ENCODE measurements at regions not wholly inside any gene's neighbourhood (a gene's known extent, or its start where the extent isn't known, plus 50 kb on each side); places are given as distances from the start of the nearest gene placed in this dataset.
A peak's percentile ranks its signal among the peaks of the same experiment; 100 is the strongest.
"Not testable (repeated sequence)": the region's sequence is repeated elsewhere in the genome, so short reads cannot be mapped to it uniquely, and the experiment has no call there.

- no peak overlapping the region for H3K4me3 ChIP-seq (ENCODE audit: insufficient read depth, low read depth, low read length)
- no peaks in the 10 kb centered on the region for H3K36me3 ChIP-seq (ENCODE audit: insufficient read depth, low read length)
- no peaks in the 10 kb centered on the region for H3K4me1 Mint-ChIP-seq (ENCODE audit: low read depth, unreplicated experiment)
- no peaks in the 10 kb centered on the region for H3K4me1 ChIP-seq (ENCODE audit: insufficient read depth, low read length)
- no peaks in the 10 kb centered on the region for H3K79me2 ChIP-seq (ENCODE audit: insufficient read depth, low read length)
- H3K4me2 ChIP-seq (ENCODE audit: low read length), result no peak overlapping the region
- FAIRE-seq (no peak), DNase-seq (ENCODE audit: low read depth) (peak; percentile 54)
- no peak overlapping the region for H3K27ac ChIP-seq (ENCODE audit: low read depth, low read length)
- no peaks in the 10 kb centered on the region for H3K9me3 ChIP-seq (ENCODE audit: insufficient read depth, low read depth, low read length)
- no peaks in the 10 kb centered on the region for H3K9me3 Mint-ChIP-seq (ENCODE audit: unreplicated experiment)
- no peak overlapping the region for H3K27ac Mint-ChIP-seq (ENCODE audit: unreplicated experiment)
- no peaks in the 10 kb centered on the region for H3K36me3 Mint-ChIP-seq (ENCODE audit: low read depth, unreplicated experiment)
- H4K20me1 ChIP-seq (ENCODE audit: insufficient read depth, low read length), result no peaks in the 10 kb centered on the region
- no peaks in the 10 kb centered on the region for H3K27me3 Mint-ChIP-seq (ENCODE audit: low read depth, unreplicated experiment)
- TF ChIP-seq, protein P1, sequence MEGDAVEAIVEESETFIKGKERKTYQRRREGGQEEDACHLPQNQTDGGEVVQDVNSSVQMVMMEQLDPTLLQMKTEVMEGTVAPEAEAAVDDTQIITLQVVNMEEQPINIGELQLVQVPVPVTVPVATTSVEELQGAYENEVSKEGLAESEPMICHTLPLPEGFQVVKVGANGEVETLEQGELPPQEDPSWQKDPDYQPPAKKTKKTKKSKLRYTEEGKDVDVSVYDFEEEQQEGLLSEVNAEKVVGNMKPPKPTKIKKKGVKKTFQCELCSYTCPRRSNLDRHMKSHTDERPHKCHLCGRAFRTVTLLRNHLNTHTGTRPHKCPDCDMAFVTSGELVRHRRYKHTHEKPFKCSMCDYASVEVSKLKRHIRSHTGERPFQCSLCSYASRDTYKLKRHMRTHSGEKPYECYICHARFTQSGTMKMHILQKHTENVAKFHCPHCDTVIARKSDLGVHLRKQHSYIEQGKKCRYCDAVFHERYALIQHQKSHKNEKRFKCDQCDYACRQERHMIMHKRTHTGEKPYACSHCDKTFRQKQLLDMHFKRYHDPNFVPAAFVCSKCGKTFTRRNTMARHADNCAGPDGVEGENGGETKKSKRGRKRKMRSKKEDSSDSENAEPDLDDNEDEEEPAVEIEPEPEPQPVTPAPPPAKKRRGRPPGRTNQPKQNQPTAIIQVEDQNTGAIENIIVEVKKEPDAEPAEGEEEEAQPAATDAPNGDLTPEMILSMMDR (IDR thresholded peaks at IDR 0.05; ENCODE audit: insufficient read depth, low read depth, low read length), result no peak
- TF ChIP-seq EZH2 (IDR thresholded peaks at IDR 0.05; ENCODE audit: insufficient read depth, low read length), result no peak
- no peak overlapping the region for H3K4me3 Mint-ChIP-seq (ENCODE audit: unreplicated experiment)
- H3K27me3 ChIP-seq (ENCODE audit: insufficient read depth, low read length), result no peaks in the 10 kb centered on the region
- no peak overlapping the region for H2AFZ ChIP-seq (ENCODE audit: low read depth, low read length)
- H3K9ac ChIP-seq (ENCODE audit: low read length), result no peak overlapping the region
These were observed 113.4 kb upstream of the CCNH start for GRCh38 chr5:87526131-87526530.

DNA sequence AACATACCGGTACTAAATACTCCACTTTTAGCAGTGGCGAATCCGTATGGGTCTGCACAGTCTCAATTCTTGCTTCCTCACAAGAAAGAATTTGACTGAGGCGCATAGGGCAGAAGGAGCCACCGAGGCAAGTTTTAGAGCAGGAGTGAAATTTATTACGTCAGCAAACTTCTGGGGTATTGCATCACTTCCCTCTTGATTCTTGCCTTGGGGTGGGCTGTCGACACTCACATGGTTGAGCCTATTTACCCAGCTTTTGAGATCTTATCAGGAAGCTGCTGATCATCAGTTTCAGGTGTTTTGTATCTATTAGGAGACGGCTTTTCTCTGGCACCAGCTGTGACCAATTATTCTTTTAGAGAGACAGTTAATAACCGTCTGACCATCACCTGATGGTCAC lies 111.5 kb upstream of the CCNH start:
- Histone ChIP-seq H3K4me3 (ENCODE audit: insufficient read depth, low read depth, low read length) (no peak overlapping the region), H2AFZ (ENCODE audit: low read depth, low read length) (no peak overlapping the region), H3K36me3 (ENCODE audit: insufficient read depth, low read length) (no peaks in the 10 kb centered on the region), H3K27ac (ENCODE audit: low read depth, low read length) (no peak overlapping the region), H4K20me1 (ENCODE audit: insufficient read depth, low read length) (no peaks in the 10 kb centered on the region), H3K4me2 (ENCODE audit: low read length) (no peak overlapping the region), H3K9me3 (ENCODE audit: insufficient read depth, low read depth, low read length) (no peaks in the 10 kb centered on the region), H3K9ac (ENCODE audit: low read length) (no peak overlapping the region), H3K79me2 (ENCODE audit: insufficient read depth, low read length) (no peaks in the 10 kb centered on the region), H3K4me1 (ENCODE audit: insufficient read depth, low read length) (no peaks in the 10 kb centered on the region), H3K27me3 (ENCODE audit: insufficient read depth, low read length) (no peaks in the 10 kb centered on the region)
- H3K27me3 Mint-ChIP-seq (ENCODE audit: low read depth, unreplicated experiment), result no peaks in the 10 kb centered on the region
- FAIRE-seq (no peak), DNase-seq (ENCODE audit: low read depth) (no peak)
- no peak overlapping the region for H3K4me3 Mint-ChIP-seq (ENCODE audit: unreplicated experiment)
- no peak overlapping the region for H3K27ac Mint-ChIP-seq (ENCODE audit: unreplicated experiment)
- no peaks in the 10 kb centered on the region for H3K36me3 Mint-ChIP-seq (ENCODE audit: low read depth, unreplicated experiment)
- H3K9me3 Mint-ChIP-seq (ENCODE audit: unreplicated experiment), result no peaks in the 10 kb centered on the region
- no peak for TF ChIP-seq EZH2 (IDR thresholded peaks at IDR 0.05; ENCODE audit: insufficient read depth, low read length)
- TF ChIP-seq, protein P1 (IDR thresholded peaks at IDR 0.05; ENCODE audit: insufficient read depth, low read depth, low read length), result no peak
- no peaks in the 10 kb centered on the region for H3K4me1 Mint-ChIP-seq (ENCODE audit: low read depth, unreplicated experiment)

- not testable (repeated sequence) for H3K36me3 Mint-ChIP-seq (ENCODE audit: low read depth, unreplicated experiment)
These were observed 99.0 kb upstream of the CCNH start for GRCh38 chr5:87511778-87512177.

More at GRCh38 chr5:87511778-87512177, 99.0 kb upstream of the CCNH start:
- not testable (repeated sequence) for H3K27ac ChIP-seq (ENCODE audit: low read depth, low read length); H3K9me3 Mint-ChIP-seq (ENCODE audit: unreplicated experiment); H3K4me3 ChIP-seq (ENCODE audit: insufficient read depth, low read depth, low read length); H2AFZ ChIP-seq (ENCODE audit: low read depth, low read length); H3K9me3 ChIP-seq (ENCODE audit: insufficient read depth, low read depth, low read length); H3K4me1 Mint-ChIP-seq (ENCODE audit: low read depth, unreplicated experiment); H3K4me3 Mint-ChIP-seq (ENCODE audit: unreplicated experiment); H3K9ac ChIP-seq (ENCODE audit: low read length); FAIRE-seq; H3K79me2 ChIP-seq (ENCODE audit: insufficient read depth, low read length); DNase-seq (ENCODE audit: low read depth); H3K4me2 ChIP-seq (ENCODE audit: low read length); H3K27ac Mint-ChIP-seq (ENCODE audit: unreplicated experiment); H4K20me1 ChIP-seq (ENCODE audit: insufficient read depth, low read length); H3K27me3 Mint-ChIP-seq (ENCODE audit: low read depth, unreplicated experiment); H3K27me3 ChIP-seq (ENCODE audit: insufficient read depth, low read length); H3K36me3 ChIP-seq (ENCODE audit: insufficient read depth, low read length); H3K4me1 ChIP-seq (ENCODE audit: insufficient read depth, low read length)
